ENCODE measurements at regions not wholly inside any gene's neighbourhood (a gene's known extent, or its start where the extent isn't known, plus 50 kb on each side); places are given as distances from the start of the nearest gene placed in this dataset.

GRCh38 chr6:105896821-105897095, 189.4 kb upstream of the PRDM1 start:
- Histone ChIP-seq H4K20me1 (ENCODE audit: insufficient read depth, low read length) (no peaks in the 10 kb centered on the region), H2AFZ (ENCODE audit: low read depth, low read length) (no peak overlapping the region), H3K4me3 (ENCODE audit: low read length) (peak overlapping the region; percentile 34; the same call in 1 of the 2 replicates), H3K27ac (ENCODE audit: low read length) (no peak overlapping the region), H3K9ac (ENCODE audit: low read length) (no peak overlapping the region), H3K4me1 (ENCODE audit: low read length) (peaks cover 90% of the 10 kb centered on the region), H3K36me3 (replicated peaks; ENCODE audit: low read depth, low read length) (no peaks in the 10 kb centered on the region), H3K4me2 (ENCODE audit: low read length) (peak overlapping the region; percentile 65), H3K27me3 (ENCODE audit: low read depth, low read length) (no peaks in the 10 kb centered on the region), H3K79me2 (ENCODE audit: low read length) (no peaks in the 10 kb centered on the region), H3K9me3 (ENCODE audit: insufficient read depth, low read length) (no peaks in the 10 kb centered on the region)
- no peak for TF ChIP-seq EZH2phosphoT487 (IDR thresholded peaks at IDR 0.05; ENCODE audit: low read depth)
- TF ChIP-seq, protein P1, sequence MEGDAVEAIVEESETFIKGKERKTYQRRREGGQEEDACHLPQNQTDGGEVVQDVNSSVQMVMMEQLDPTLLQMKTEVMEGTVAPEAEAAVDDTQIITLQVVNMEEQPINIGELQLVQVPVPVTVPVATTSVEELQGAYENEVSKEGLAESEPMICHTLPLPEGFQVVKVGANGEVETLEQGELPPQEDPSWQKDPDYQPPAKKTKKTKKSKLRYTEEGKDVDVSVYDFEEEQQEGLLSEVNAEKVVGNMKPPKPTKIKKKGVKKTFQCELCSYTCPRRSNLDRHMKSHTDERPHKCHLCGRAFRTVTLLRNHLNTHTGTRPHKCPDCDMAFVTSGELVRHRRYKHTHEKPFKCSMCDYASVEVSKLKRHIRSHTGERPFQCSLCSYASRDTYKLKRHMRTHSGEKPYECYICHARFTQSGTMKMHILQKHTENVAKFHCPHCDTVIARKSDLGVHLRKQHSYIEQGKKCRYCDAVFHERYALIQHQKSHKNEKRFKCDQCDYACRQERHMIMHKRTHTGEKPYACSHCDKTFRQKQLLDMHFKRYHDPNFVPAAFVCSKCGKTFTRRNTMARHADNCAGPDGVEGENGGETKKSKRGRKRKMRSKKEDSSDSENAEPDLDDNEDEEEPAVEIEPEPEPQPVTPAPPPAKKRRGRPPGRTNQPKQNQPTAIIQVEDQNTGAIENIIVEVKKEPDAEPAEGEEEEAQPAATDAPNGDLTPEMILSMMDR (IDR thresholded peaks at IDR 0.05; ENCODE audit: low read depth, low read length) = no peak

DNA sequence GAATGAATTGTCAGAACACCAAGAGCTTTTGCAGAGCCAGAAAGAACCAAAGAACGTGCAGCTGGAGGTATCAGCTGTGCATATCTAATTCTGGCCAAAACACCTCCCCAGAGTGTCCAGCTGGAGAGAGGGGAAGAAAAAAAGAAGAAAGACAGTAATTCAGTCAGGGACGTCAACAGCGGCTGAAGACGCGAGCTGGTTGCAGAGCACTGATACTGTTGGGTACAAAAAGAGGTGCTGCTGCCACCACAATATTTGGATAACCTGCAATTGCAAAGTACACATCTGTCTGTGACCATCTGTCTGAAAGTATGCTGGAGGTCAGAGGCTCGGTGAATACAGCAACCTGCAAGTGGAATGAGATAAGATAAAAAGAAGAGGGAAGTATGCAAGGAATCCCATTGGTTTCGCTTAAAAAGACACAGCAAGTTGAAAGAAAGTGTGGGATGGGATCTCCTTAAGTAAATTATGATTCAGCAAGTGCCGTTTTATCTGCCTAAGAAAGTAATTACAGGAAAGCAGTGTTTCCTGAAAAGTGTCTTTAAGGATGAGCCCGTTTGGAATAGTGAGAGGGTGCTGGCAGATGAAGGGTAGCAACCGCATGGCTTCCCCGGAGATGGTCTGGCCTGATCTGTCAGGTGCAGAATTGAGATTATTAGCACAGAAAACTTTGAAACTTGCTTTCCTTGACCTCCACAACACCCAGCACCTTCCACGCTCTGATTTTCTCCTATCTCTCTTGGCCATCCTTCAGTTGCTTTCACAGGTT, 189.9 kb upstream of the PRDM1 start:
- Histone ChIP-seq H2AFZ (ENCODE audit: low read depth, low read length) (no peak overlapping the region), H3K79me2 (ENCODE audit: low read length) (no peaks in the 10 kb centered on the region), H3K4me1 (ENCODE audit: low read length) (peaks cover 90% of the 10 kb centered on the region), H4K20me1 (ENCODE audit: insufficient read depth, low read length) (no peaks in the 10 kb centered on the region), H3K4me2 (ENCODE audit: low read length) (peak overlapping the region; percentile 65), H3K4me3 (ENCODE audit: low read length) (peak overlapping the region; percentile 34; the same call in 1 of the 2 replicates), H3K9me3 (ENCODE audit: insufficient read depth, low read length) (no peaks in the 10 kb centered on the region), H3K36me3 (replicated peaks; ENCODE audit: low read depth, low read length) (no peaks in the 10 kb centered on the region), H3K27ac (ENCODE audit: low read length) (peak overlapping the region; percentile 28; the same call in 1 of the 2 replicates), H3K9ac (ENCODE audit: low read length) (no peak overlapping the region), H3K27me3 (ENCODE audit: low read depth, low read length) (no peaks in the 10 kb centered on the region)
- TF ChIP-seq, protein P1 (IDR thresholded peaks at IDR 0.05; ENCODE audit: low read depth, low read length) = no peak
- no peak for TF ChIP-seq EZH2phosphoT487 (IDR thresholded peaks at IDR 0.05; ENCODE audit: low read depth)

DNA sequence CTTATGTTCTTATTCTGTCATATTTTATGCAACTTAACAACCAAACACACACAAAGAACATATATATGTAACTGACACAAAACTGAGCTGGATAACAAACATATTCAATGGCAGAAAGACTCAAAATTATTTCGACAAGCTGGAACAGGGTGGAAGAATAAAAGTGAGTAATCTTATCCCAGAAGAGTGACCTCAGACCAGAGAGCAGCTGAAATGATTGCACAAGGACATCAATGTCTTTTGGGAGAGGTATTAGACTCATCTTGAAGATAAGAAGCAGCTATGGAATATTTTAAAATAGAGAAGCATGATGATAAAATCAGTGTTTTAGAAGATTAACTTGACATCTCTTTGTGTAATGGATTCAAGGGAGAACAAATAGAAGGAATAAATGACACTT, 191.6 kb upstream of the PRDM1 start:
- no peak for TF ChIP-seq EZH2phosphoT487 (IDR thresholded peaks at IDR 0.05; ENCODE audit: low read depth)
- TF ChIP-seq, protein P1 (IDR thresholded peaks at IDR 0.05; ENCODE audit: low read depth, low read length) = no peak
- Histone ChIP-seq H2AFZ (ENCODE audit: low read depth, low read length) (no peak overlapping the region), H3K27ac (ENCODE audit: low read length) (no peak overlapping the region), H3K9ac (ENCODE audit: low read length) (no peak overlapping the region), H3K79me2 (ENCODE audit: low read length) (no peaks in the 10 kb centered on the region), H4K20me1 (ENCODE audit: insufficient read depth, low read length) (no peaks in the 10 kb centered on the region), H3K4me1 (ENCODE audit: low read length) (peaks cover 75% of the 10 kb centered on the region), H3K4me2 (ENCODE audit: low read length) (no peak overlapping the region), H3K4me3 (ENCODE audit: low read length) (no peak overlapping the region), H3K36me3 (replicated peaks; ENCODE audit: low read depth, low read length) (no peaks in the 10 kb centered on the region), H3K9me3 (ENCODE audit: insufficient read depth, low read length) (0 out of 2 replicates have a peak, but pooled peaks cover 3% of the 10 kb centered on the region), H3K27me3 (ENCODE audit: low read depth, low read length) (no peaks in the 10 kb centered on the region)

- no peak for TF ChIP-seq EZH2phosphoT487 (IDR thresholded peaks at IDR 0.05; ENCODE audit: low read depth)
- TF ChIP-seq, protein P1 (IDR thresholded peaks at IDR 0.05; ENCODE audit: low read depth, low read length) = no peak
- Histone ChIP-seq H3K4me2 (ENCODE audit: low read length) (peak overlapping the region; percentile 70), H3K4me1 (ENCODE audit: low read length) (peaks cover 68% of the 10 kb centered on the region), H3K9ac (ENCODE audit: low read length) (peak overlapping the region; percentile 46; the same call in 1 of the 2 replicates), H3K36me3 (replicated peaks; ENCODE audit: low read depth, low read length) (no peaks in the 10 kb centered on the region), H4K20me1 (ENCODE audit: insufficient read depth, low read length) (no peaks in the 10 kb centered on the region), H3K79me2 (ENCODE audit: low read length) (no peaks in the 10 kb centered on the region), H2AFZ (ENCODE audit: low read depth, low read length) (no peak overlapping the region), H3K4me3 (ENCODE audit: low read length) (0 out of 2 replicates have a peak overlapping the region, but pooled peaks have one; percentile 0), H3K27ac (ENCODE audit: low read length) (peak overlapping the region; percentile 82), H3K9me3 (ENCODE audit: insufficient read depth, low read length) (0 out of 2 replicates have a peak, but pooled peaks cover 3% of the 10 kb centered on the region), H3K27me3 (ENCODE audit: low read depth, low read length) (no peaks in the 10 kb centered on the region)
Observed at GRCh38 chr6:105893741-105894140, 192.4 kb upstream of the PRDM1 start.
